SW480 (cell line): ENCODE measurements at regions not wholly inside any gene's neighbourhood (a gene's known extent, or its start where the extent isn't known, plus 50 kb on each side); places are given as distances from the start of the nearest gene placed in this dataset.

Experiments used
- DNase-seq: peaks from one replicate; pipeline ENCODE4 v3.0.0-alpha.2; 2016; ENCODE audit warnings: low spot score

GRCh38 chr5:109917154-109917546 lies 227.4 kb downstream of the MAN2A1 start:
- no peak for DNase-seq

- no peak for DNase-seq
Measured at GRCh38 chr5:109917966-109918365, 228.2 kb downstream of the MAN2A1 start.

DNA sequence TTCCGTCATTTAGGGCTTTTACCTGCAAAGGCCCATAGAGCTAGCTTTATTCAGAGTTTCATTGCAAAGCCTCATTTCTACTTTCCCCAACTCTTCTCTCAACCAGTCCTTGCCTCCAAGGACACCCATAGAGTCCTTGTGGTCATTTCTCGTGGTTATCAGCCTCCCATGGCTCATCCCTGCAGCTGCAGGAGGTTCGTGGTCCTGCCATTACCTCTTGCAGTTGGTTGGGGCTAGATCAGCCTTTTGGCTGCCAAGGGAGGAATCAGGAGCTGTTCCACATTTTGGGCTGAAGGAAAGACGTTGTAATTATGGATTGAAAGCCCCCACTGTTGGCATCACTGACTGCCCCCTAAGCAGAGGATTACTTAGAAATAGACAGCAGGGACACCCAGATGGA lies 231.0 kb downstream of the MAN2A1 start:
- no peak for DNase-seq

DNA sequence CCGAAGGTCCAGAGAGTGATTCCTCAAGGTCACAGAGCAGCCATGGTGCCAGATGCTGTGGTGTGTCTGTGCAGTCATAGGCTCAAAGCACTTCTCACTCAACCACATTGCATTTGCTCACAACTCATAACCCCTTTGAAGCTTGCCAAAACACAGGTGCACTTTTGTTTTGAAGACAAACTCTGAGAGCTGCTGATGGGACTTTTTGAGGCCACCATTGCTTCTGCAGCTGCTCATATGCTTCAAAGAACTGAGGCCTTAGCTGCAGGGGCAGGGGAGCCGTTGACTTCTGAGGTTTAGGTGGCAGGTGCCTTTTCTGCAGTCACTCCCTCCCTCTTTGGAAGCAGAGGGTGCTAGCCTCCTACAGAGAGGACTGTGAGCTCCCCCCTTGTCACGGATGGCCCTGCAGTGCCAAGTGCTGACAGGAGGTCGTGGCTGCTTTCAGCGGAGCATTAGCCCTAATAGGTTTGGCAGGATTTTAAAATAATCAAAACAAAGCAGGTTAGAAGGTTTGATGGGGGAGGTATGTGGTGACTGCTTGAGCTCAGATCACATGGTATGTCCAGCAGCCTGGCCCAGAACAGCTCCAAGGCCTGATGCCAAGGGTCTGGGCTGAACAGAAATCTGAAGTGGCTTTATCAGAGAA lies 232.1 kb downstream of the MAN2A1 start:
- peak; percentile 75 for DNase-seq

- peak; percentile 20 for DNase-seq
Measured at GRCh38 chr5:109922381-109922995, 232.8 kb downstream of the MAN2A1 start.

- DNase-seq: no peak
Measured at GRCh38 chr5:109923205-109923604, 233.5 kb downstream of the MAN2A1 start.

GRCh38 chr5:109924237-109925107 lies 234.7 kb downstream of the MAN2A1 start:
- DNase-seq: no peak

DNA sequence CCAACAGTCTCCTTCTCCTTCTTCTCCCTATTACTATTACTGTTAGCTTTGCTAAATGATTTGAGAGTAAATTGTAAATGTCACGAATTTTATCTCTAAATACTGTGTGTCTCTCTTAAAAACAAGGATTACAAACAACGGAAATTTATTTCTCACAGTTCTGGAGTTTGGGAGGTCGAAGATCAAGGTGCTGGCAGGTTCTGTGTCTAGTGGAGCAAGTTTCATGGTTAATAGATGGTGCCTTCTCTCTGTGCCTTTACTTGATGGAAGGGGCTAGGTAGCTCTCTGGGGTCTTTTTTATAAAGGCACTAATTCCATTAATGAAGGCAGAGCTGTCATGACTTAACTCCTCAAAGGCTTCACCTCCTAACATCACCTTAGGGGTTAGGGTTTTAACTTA lies 237.9 kb downstream of the MAN2A1 start:
- no peak for DNase-seq

- DNase-seq: no peak
Measured at GRCh38 chr5:109928046-109928445, 238.3 kb downstream of the MAN2A1 start.

DNA sequence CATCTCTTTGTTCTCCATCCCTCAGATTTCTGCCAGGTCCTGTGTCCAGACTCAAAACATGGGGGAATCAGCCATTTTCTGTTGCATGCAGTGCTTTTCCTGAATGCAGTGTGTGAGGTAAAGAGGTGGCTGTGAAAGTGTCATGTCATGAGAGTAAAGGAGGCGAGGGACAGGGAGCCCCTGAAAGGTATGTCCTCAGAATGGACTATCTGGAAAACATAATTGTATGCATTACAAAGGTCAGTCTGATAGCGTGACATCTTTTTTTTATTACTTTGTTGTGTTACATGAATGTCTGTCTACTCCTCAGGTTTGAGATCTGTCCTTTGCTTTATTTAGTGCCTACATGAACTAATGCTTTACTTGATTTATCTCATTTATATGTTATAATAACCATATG lies 239.1 kb downstream of the MAN2A1 start:
- DNase-seq: no peak

GRCh38 chr5:109929376-109929775 lies 239.6 kb downstream of the MAN2A1 start:
- DNase-seq: no peak

DNA sequence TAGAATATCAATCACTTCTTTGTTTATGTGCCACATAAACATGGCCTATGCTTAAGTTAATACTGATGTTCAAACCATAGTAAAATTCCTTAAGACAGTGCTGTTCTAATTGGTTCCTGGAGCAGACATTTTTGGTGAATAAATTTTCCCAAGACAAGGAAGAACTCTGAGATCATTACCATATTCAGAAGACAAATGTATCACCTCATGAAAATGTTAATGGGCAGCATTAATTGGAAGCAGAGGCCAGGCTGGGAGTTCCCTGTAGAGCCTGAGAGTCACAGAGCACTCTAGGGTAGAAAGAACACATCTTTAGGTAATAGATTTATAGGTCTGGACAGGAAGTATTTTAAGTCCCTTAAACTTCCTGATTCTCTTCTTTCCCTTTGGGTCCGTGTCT lies 240.2 kb downstream of the MAN2A1 start:
- no peak for DNase-seq

DNA sequence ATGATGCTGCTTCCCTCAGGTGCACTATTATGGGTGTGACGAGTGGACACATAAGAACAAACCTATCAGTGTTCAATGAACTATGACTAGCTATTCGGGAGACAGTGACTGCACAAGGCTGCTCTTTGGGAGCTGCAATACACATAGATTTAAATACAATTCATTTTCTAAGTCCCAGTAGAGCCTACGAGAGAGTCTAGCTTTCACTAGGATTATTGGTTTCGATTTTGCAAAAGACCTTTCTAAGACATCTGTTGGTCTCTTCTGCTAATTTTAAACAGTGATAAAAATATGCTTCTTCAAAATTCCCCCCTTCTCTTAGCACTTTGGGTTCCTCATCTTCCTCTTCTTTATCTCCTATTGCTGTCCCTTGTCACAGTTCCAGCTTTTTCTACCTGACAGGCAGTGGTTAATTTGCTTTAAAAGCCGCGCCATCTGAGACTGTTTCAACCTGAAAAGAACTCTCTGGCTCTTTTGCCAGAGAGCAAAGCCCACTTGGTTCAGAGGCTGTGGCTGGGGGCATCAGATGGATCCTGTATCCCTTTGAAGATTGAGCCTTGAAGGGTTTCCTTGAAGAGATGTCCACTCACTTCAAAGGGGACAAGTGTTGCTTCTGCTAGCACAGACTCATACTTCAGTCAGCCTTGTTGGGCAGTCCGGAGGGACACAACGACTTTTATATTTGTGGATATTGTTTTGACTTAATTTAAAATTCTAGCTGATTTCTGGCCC lies 241.5 kb downstream of the MAN2A1 start:
- DNase-seq: no peak

GRCh38 chr5:109935833-109936490 lies 246.2 kb downstream of the MAN2A1 start:
- DNase-seq: no peak

DNA sequence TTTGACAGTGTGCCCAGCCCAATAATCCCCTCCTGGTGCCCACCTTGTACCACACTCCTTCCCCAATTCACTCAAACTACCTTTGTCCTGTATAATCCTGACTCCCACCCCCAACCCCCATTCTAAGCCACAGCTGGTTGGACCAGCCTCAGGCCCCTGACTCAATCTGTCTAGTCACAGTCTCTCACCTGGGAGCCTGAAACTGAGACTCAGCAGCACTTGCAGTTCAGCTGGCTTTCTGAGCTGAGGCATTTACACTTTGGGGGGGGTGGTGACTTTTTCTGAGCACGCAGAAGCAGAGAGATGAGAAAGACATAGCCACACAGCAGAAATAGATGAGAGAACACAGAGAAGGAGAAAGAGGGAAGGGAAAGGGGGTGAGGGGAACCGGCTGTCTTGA lies 247.3 kb downstream of the MAN2A1 start:
- no peak for DNase-seq

GRCh38 chr5:109937951-109938350 lies 248.2 kb downstream of the MAN2A1 start:
- no peak for DNase-seq

- no peak for DNase-seq
Measured at GRCh38 chr5:109938453-109938852, 248.7 kb downstream of the MAN2A1 start.

- no peak for DNase-seq
Measured at GRCh38 chr5:109939116-109939682, 249.5 kb downstream of the MAN2A1 start.

GRCh38 chr5:109942646-109943045 lies 252.9 kb downstream of the MAN2A1 start:
- DNase-seq: no peak

- no peak for DNase-seq
Measured at GRCh38 chr5:109943701-109944235, 254.0 kb downstream of the MAN2A1 start.

- DNase-seq: no peak
Measured at GRCh38 chr5:109944461-109944860, 254.7 kb downstream of the MAN2A1 start.
